Left forelimb (tissue), 1 donor: ENCODE measurements at regions not wholly inside any gene's neighbourhood (a gene's known extent, or its start where the extent isn't known, plus 50 kb on each side); places are given as distances from the start of the nearest gene placed in this dataset.
"Not testable (repeated sequence)": the region's sequence is repeated elsewhere in the genome, so short reads cannot be mapped to it uniquely, and the experiment has no call there.

ENCODE experiments used
- DNase-seq: peaks from one replicate; pipeline ENCODE4 v3.0.0-alpha.2; 2018; ENCODE audit warnings: low spot score

GRCh38 chr17:71486261-71486660 is 634.6 kb upstream of the SOX9 start:
- DNase-seq: no peak

GRCh38 chr17:71488851-71489250 is 632.0 kb upstream of the SOX9 start:
- no peak for DNase-seq

GRCh38 chr17:71494062-71494855 is 626.6 kb upstream of the SOX9 start:
- no peak for DNase-seq

- no peak for DNase-seq
Observed at GRCh38 chr17:71495420-71495819, 625.4 kb upstream of the SOX9 start.

- no peak for DNase-seq
Observed at GRCh38 chr17:71496552-71496951, 624.3 kb upstream of the SOX9 start.

GRCh38 chr17:71500761-71501555 is 619.9 kb upstream of the SOX9 start:
- DNase-seq: no peak

GRCh38 chr17:71501711-71502110 is 619.1 kb upstream of the SOX9 start:
- DNase-seq: no peak

GRCh38 chr17:71502443-71502842 is 618.4 kb upstream of the SOX9 start:
- DNase-seq: no peak

GRCh38 chr17:71503710-71504465 is 616.9 kb upstream of the SOX9 start:
- DNase-seq: no peak

GRCh38 chr17:71505200-71505599 is 615.6 kb upstream of the SOX9 start:
- no peak for DNase-seq

- DNase-seq: no peak
Observed at GRCh38 chr17:71505981-71506380, 614.8 kb upstream of the SOX9 start.

GRCh38 chr17:71511266-71511995 is 609.4 kb upstream of the SOX9 start:
- DNase-seq: no peak

GRCh38 chr17:71513725-71514124 is 607.1 kb upstream of the SOX9 start:
- not testable (repeated sequence) for DNase-seq

- no peak for DNase-seq
Observed at GRCh38 chr17:71516149-71516548, 604.7 kb upstream of the SOX9 start.

GRCh38 chr17:71519285-71519684 is 601.5 kb upstream of the SOX9 start:
- no peak for DNase-seq

GRCh38 chr17:71521724-71522123 is 599.1 kb upstream of the SOX9 start:
- no peak for DNase-seq

GRCh38 chr17:71522383-71522782 is 598.4 kb upstream of the SOX9 start:
- DNase-seq: no peak

GRCh38 chr17:71527311-71527710 is 593.5 kb upstream of the SOX9 start:
- DNase-seq: no peak

GRCh38 chr17:71528210-71528609 is 592.6 kb upstream of the SOX9 start:
- no peak for DNase-seq

- no peak for DNase-seq
Observed at GRCh38 chr17:71530248-71530647, 590.6 kb upstream of the SOX9 start.

- DNase-seq: no peak
Observed at GRCh38 chr17:71535321-71535720, 585.5 kb upstream of the SOX9 start.

GRCh38 chr17:71546419-71546818 is 574.4 kb upstream of the SOX9 start:
- DNase-seq: no peak
